Memory B cell (primary cell): ENCODE measurements at regions not wholly inside any gene's neighbourhood (a gene's known extent, or its start where the extent isn't known, plus 50 kb on each side); places are given as distances from the start of the nearest gene placed in this dataset.
"Not testable (repeated sequence)": the region's sequence is repeated elsewhere in the genome, so short reads cannot be mapped to it uniquely, and the experiment has no call there.

Experiments used
- ATAC-seq: fragments of 150-1000 bp; cut with Tn5 transposase; 2 replicates; pipeline ENCODE4 v1.10.0; 2021; ENCODE audit warnings: low read depth, mild to moderate bottlenecking, moderate library complexity
- DNase-seq, 2 donors: peaks; one replicate each; pipeline ENCODE4 v3.0.0; 2022; ENCODE audit warnings: low spot score in 2 of 2
- H3K27ac Mint-ChIP-seq: one replicate; pipeline ENCODE4 v1.8.0; 2022; ENCODE audit warnings: mild to moderate bottlenecking, moderate library complexity, mixed read lengths
- H3K27me3 Mint-ChIP-seq: one replicate; pipeline ENCODE4 v1.8.0; 2022; ENCODE audit warnings: mixed read lengths
- H3K36me3 Mint-ChIP-seq: one replicate; pipeline ENCODE4 v1.8.0; 2022; ENCODE audit warnings: mild to moderate bottlenecking, mixed read lengths
- H3K4me1 Mint-ChIP-seq: one replicate; pipeline ENCODE4 v1.8.0; 2022; ENCODE audit warnings: mixed read lengths
- H3K4me3 Mint-ChIP-seq: one replicate; pipeline ENCODE4 v1.8.0; 2022; ENCODE audit warnings: mild to moderate bottlenecking, moderate library complexity, mixed read lengths
- H3K9me3 Mint-ChIP-seq: one replicate; pipeline ENCODE4 v1.8.0; 2022; ENCODE audit warnings: mixed read lengths

GRCh38 chr13:22931576-22931975 lies 249.2 kb upstream of the SGCG start:
- Mint-ChIP-seq H3K27ac (no peak overlapping the region), H3K27me3 (peaks cover 6% of the 10 kb centered on the region), H3K4me3 (no peak overlapping the region), H3K9me3 (peaks cover 2% of the 10 kb centered on the region), H3K36me3 (no peaks in the 10 kb centered on the region), H3K4me1 (no peaks in the 10 kb centered on the region)
- ATAC-seq (no peak), DNase-seq (no peak)

DNA sequence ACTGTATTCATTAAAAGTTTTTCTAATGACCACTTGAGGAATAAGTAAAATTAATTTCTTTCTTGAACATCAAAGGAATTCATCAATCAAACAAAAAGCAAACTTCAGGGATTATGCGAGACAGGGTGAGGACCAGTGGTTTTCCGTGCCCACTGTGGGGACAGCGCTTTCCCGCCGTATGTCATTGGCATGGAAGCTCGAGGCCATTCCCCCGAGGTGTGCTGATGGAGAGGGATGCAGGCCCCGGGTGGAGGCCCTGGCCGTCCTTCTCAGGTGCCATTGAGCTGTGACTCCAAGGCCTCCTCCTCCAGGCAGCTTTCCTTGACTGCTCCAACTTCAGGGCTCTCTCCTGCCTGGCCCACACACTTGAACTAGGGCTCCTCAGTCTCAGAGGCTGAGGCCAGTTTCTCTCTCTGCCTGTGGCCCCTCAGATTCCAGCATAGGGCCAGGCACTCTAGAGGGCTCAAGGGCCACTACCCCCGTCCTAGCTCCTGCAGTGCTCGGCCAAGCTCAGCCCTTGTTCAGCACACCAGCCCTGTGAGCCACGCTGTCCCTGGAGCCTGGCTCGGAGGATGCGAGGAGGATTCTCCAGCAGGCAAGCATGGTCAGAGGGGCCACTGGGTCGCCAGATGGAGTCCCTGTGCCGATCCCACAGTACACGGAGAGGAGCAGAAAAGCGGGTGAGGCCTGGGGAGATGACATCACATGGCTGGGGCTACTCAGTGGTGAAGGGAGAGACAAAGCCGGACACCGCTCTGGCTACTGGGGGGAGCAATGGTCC lies 248.0 kb upstream of the SGCG start:
- not testable (repeated sequence) for DNase-seq, H3K27me3 Mint-ChIP-seq, H3K4me3 Mint-ChIP-seq, H3K36me3 Mint-ChIP-seq, H3K9me3 Mint-ChIP-seq, H3K27ac Mint-ChIP-seq, ATAC-seq, H3K4me1 Mint-ChIP-seq

DNA sequence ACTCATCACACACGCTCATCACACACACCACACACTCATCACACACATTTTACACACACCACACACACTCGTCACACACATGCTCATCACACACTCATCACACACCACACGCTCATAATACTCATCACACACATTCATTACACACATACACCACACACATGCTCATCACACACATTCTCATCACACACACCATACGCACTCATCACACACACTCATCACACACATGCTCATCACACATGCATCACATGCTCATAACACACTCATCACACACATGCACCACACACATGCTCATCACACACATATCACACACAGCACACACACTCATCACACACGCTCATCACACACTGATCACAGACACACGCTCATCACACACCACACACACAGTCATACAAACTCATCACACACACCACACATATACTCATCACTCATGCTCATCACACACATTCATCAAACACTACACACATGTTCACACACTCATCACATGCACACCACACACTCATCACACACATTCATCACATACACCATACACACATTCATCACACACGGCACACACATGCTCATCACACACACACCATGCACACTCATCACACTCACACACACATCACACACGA lies 247.1 kb upstream of the SGCG start:
- Mint-ChIP-seq H3K27me3 (no peaks in the 10 kb centered on the region), H3K9me3 (no peaks in the 10 kb centered on the region), H3K4me1 (no peaks in the 10 kb centered on the region), H3K4me3 (no peak overlapping the region), H3K36me3 (no peaks in the 10 kb centered on the region), H3K27ac (no peak overlapping the region)
- no peak for ATAC-seq
- no peak for DNase-seq

DNA sequence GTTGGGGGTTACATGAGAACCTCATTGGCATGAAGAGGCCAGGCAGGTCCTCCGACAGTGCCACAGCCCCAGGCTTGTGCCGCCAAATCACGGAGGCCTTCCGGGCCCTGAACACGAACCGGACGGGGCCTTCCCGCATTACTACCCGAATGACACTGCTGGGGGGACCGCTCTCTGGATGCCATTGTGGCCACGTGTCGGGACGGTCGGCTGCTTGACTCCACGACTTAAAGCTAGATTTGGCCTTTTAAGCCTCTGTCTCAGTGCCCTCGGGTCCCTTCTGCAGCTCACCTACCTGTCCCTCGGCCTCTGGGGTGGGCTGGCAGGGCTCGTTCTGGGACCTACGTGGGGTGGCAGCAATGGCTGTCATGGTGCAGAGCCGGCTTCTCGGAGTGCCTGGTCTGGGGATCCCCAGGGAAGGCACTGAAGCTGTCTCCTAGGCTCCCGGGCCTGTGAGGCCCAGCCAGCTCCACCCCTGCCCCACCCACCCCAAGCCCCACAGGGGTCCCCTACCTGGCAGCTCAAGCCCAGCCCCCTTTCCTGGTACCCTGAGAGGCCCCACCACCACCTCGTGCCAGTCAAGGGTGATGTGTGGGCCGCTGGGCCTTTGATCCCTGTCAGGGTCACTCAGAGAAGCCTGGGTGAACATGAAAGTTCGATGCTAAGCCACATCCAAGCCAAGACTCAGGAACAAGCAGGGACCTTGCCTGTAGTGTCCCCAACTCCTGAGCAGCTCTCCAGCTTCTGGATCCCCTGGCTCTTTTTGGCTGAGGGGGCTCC lies 245.8 kb upstream of the SGCG start:
- no peaks in the 10 kb centered on the region for H3K36me3 Mint-ChIP-seq
- H3K27me3 Mint-ChIP-seq: peaks cover 1% of the 10 kb centered on the region
- no peak overlapping the region for H3K4me3 Mint-ChIP-seq
- ATAC-seq (no peak), DNase-seq (no peak)
- H3K27ac Mint-ChIP-seq: no peak overlapping the region
- no peaks in the 10 kb centered on the region for H3K9me3 Mint-ChIP-seq
- H3K4me1 Mint-ChIP-seq: no peaks in the 10 kb centered on the region

DNA sequence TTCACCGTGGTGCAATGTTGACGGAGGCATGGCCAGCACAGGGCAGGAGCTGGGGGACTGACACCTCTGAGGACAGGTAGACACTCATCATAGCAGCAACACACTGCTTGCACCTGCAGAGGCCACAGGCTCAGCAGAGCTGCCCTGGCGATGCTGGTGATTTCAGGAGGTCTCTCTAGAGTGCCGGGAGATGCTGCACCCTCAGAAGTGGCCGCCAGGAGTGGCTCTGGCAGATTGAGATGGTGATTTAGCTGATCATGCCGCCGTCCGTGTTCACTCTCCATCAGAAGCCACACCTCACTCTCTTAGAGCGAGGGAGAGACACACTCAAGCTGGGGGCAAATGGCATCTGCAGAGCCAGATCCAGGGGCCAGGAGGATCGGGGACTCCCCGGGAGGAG lies 244.6 kb upstream of the SGCG start:
- peaks cover 1% of the 10 kb centered on the region for H3K27me3 Mint-ChIP-seq
- no peak overlapping the region for H3K27ac Mint-ChIP-seq
- no peak for ATAC-seq
- DNase-seq: no peak
- H3K4me1 Mint-ChIP-seq: no peaks in the 10 kb centered on the region
- no peak overlapping the region for H3K4me3 Mint-ChIP-seq
- no peaks in the 10 kb centered on the region for H3K9me3 Mint-ChIP-seq
- H3K36me3 Mint-ChIP-seq: no peaks in the 10 kb centered on the region

GRCh38 chr13:22937241-22937640 lies 243.5 kb upstream of the SGCG start:
- no peak for ATAC-seq
- peaks cover 1% of the 10 kb centered on the region for H3K27me3 Mint-ChIP-seq
- no peak overlapping the region for H3K27ac Mint-ChIP-seq

GRCh38 chr13:22937953-22938352 lies 242.8 kb upstream of the SGCG start:
- no peaks in the 10 kb centered on the region for H3K36me3 Mint-ChIP-seq
- ATAC-seq (no peak), DNase-seq (no peak)
- no peak overlapping the region for H3K27ac Mint-ChIP-seq
- H3K27me3 Mint-ChIP-seq: peaks cover 1% of the 10 kb centered on the region
- no peaks in the 10 kb centered on the region for H3K4me1 Mint-ChIP-seq
- H3K9me3 Mint-ChIP-seq: no peaks in the 10 kb centered on the region
- H3K4me3 Mint-ChIP-seq: no peak overlapping the region

More at GRCh38 chr13:22937241-22937640, 243.5 kb upstream of the SGCG start:
- Mint-ChIP-seq H3K4me1 (no peaks in the 10 kb centered on the region), H3K36me3 (no peaks in the 10 kb centered on the region), H3K9me3 (no peaks in the 10 kb centered on the region), H3K4me3 (no peak overlapping the region)
- no peak for DNase-seq

GRCh38 chr13:22938576-22938975 lies 242.2 kb upstream of the SGCG start:
- Mint-ChIP-seq H3K27me3 (peaks cover 1% of the 10 kb centered on the region), H3K27ac (no peak overlapping the region), H3K9me3 (no peaks in the 10 kb centered on the region), H3K4me3 (no peak overlapping the region), H3K4me1 (no peaks in the 10 kb centered on the region), H3K36me3 (no peaks in the 10 kb centered on the region)
- ATAC-seq (no peak), DNase-seq (no peak)

- H3K27me3 Mint-ChIP-seq: peaks cover 1% of the 10 kb centered on the region
- H3K36me3 Mint-ChIP-seq: no peaks in the 10 kb centered on the region
- no peaks in the 10 kb centered on the region for H3K9me3 Mint-ChIP-seq
- H3K4me1 Mint-ChIP-seq: no peaks in the 10 kb centered on the region
- DNase-seq (no peak), ATAC-seq (no peak)
- no peak overlapping the region for H3K4me3 Mint-ChIP-seq
- H3K27ac Mint-ChIP-seq: no peak overlapping the region
Observed at GRCh38 chr13:22939157-22939556, 241.6 kb upstream of the SGCG start.

DNA sequence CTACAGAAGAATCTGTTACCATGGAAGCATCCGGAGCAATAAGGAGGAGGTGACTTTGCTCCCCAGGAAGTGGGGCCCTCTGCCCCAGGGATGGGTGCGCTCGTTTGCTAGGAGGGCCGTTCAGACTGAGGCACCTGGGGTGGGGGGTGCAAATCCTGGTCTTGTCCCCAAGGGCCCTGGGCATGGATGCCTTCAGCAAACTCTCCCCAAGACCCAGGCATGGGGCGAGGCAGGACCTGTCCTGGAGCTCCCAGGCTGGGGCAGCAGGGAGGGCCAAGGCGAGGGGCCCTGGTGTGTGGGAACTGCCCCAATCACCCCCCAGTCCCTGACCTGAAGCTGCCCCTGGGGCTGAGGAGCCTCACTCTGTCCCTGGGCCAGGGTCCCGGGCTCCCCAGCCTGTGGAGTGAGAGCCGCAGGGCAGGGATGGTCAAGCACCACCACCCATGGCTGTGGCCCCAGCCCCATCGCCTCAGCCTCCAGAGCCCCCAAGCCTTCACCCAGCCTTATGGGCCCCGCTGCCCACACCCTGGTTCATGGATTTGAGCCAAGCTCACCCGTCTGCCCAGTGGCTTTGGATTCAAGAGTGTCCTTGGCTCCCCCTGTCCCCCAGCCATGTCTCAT lies 240.6 kb upstream of the SGCG start:
- Mint-ChIP-seq H3K27me3 (peaks cover 3% of the 10 kb centered on the region), H3K4me3 (no peak overlapping the region), H3K9me3 (no peaks in the 10 kb centered on the region), H3K27ac (no peak overlapping the region), H3K4me1 (no peaks in the 10 kb centered on the region), H3K36me3 (no peaks in the 10 kb centered on the region)
- no peak for ATAC-seq
- DNase-seq: no peak

DNA sequence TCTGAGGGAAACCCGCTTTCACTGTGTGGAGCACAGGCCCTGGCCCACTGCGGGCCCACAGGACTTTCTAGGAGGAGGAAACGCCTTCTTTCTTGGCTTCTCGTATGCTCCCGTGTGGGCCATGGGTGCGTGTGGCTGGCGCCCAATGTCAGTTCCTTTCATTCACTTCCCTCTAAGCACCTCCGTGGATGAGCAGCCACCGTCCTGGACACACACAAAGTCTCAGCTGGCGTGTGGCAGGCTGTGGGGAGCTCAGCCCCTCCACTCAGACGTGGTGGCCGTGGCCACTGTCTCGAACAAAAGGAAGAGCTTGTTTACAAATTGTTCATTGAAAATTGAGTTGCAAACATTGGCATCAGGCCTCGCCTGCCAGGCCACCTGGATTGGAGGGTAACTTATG lies 240.0 kb upstream of the SGCG start:
- DNase-seq: no peak
- Mint-ChIP-seq H3K27ac (no peak overlapping the region), H3K9me3 (no peaks in the 10 kb centered on the region), H3K27me3 (peaks cover 3% of the 10 kb centered on the region), H3K36me3 (no peaks in the 10 kb centered on the region), H3K4me3 (no peak overlapping the region), H3K4me1 (no peaks in the 10 kb centered on the region)
- ATAC-seq: no peak

- H3K4me1 Mint-ChIP-seq, DNase-seq, H3K4me3 Mint-ChIP-seq, H3K36me3 Mint-ChIP-seq, H3K27me3 Mint-ChIP-seq, H3K9me3 Mint-ChIP-seq, ATAC-seq, H3K27ac Mint-ChIP-seq: not testable (repeated sequence)
Observed at GRCh38 chr13:22941495-22941894, 239.3 kb upstream of the SGCG start.

GRCh38 chr13:22942831-22943230 lies 237.9 kb upstream of the SGCG start:
- not testable (repeated sequence) for DNase-seq, H3K36me3 Mint-ChIP-seq, ATAC-seq, H3K27ac Mint-ChIP-seq, H3K9me3 Mint-ChIP-seq, H3K4me3 Mint-ChIP-seq, H3K4me1 Mint-ChIP-seq, H3K27me3 Mint-ChIP-seq

- H3K9me3 Mint-ChIP-seq: no peaks in the 10 kb centered on the region
- no peak overlapping the region for H3K27ac Mint-ChIP-seq
- H3K36me3 Mint-ChIP-seq: no peaks in the 10 kb centered on the region
- no peak overlapping the region for H3K4me3 Mint-ChIP-seq
- no peaks in the 10 kb centered on the region for H3K4me1 Mint-ChIP-seq
- DNase-seq: no peak
- peaks cover 3% of the 10 kb centered on the region for H3K27me3 Mint-ChIP-seq
- no peak for ATAC-seq
Observed at GRCh38 chr13:22944378-22944777, 236.4 kb upstream of the SGCG start.
